ENCODE measurements at regions not wholly inside any gene's neighbourhood (a gene's known extent, or its start where the extent isn't known, plus 50 kb on each side); places are given as distances from the start of the nearest gene placed in this dataset.

GRCh38 chr13:111415246-111415645 lies 94.8 kb downstream of the TEX29 start:
- H2BK5ac ChIP-seq (ENCODE audit: insufficient read length, low read length), result no peak overlapping the region
- WGBS (ENCODE audit: extremely low coverage, insufficient read length, low lambda C conversion rate), result no CpG with 5 or more reads among the region's 8 CpGs
- no peaks in the 10 kb centered on the region for H3K9me3 ChIP-seq (ENCODE audit: control insufficient read depth, low read depth, low read length)
- H3K14ac ChIP-seq (ENCODE audit: insufficient read depth, low read length), result no peak overlapping the region
- H3K4ac ChIP-seq (ENCODE audit: low read depth, low read length), result no peak overlapping the region
- no peak for TF ChIP-seq CTCF (conservative IDR thresholded peaks at IDR 0.05)
- Mint-ChIP-seq H3K27me3 (ENCODE audit: low read depth) (peaks cover 2% of the 10 kb centered on the region), H3K9me3 (no peaks in the 10 kb centered on the region), H3K4me3 (no peak overlapping the region), H3K36me3 (ENCODE audit: insufficient read depth in 1 of 3, low read depth in 3 of 3) (no peaks in the 10 kb centered on the region), H3K27ac (no peak overlapping the region), H3K4me1 (peaks cover 15 to 16% of the 10 kb centered on the region in 2 experiments)
- H3K4me1 ChIP-seq (ENCODE audit: insufficient read depth, low read length), result no peaks in the 10 kb centered on the region
- no peak overlapping the region for H3K4me2 ChIP-seq (ENCODE audit: insufficient read depth, insufficient read length, low read length)
- no peak overlapping the region for H4K8ac ChIP-seq (replicated peaks; ENCODE audit: insufficient read length, low read depth, low read length)
- no peak for DNase-seq
- no peak overlapping the region for H3K56ac ChIP-seq (ENCODE audit: insufficient read length, low read depth, low read length)
- H3K23ac ChIP-seq (ENCODE audit: insufficient read length, low read depth, low read length), result no peak overlapping the region
- no peaks in the 10 kb centered on the region for H4K20me1 ChIP-seq (ENCODE audit: control insufficient read depth, insufficient read depth, insufficient read length)
- H2BK120ac ChIP-seq (ENCODE audit: low read depth, low read length, poor library complexity, severe bottlenecking), result no peak overlapping the region
- no peaks in the 10 kb centered on the region for H3K79me1 ChIP-seq (ENCODE audit: insufficient read depth, low read depth, low read length, poor library complexity, severe bottlenecking)
- no peak overlapping the region for H2BK20ac ChIP-seq (ENCODE audit: low read depth, low read length, poor library complexity, severe bottlenecking)
- no peak overlapping the region for H4K91ac ChIP-seq (ENCODE audit: insufficient read length, low read depth, low read length)
- H2BK12ac ChIP-seq (ENCODE audit: insufficient read length, low read depth, low read length), result no peak overlapping the region
- H3K9ac ChIP-seq (ENCODE audit: extremely low read depth, insufficient read length, low read length), result no peak overlapping the region
- H3T11ph ChIP-seq (ENCODE audit: low read length), result no peak overlapping the region
- H2AFZ ChIP-seq (ENCODE audit: low read length), result no peak overlapping the region
- no peaks in the 10 kb centered on the region for H3K79me2 ChIP-seq (ENCODE audit: insufficient read depth, low read length)
- no peak overlapping the region for H4K5ac ChIP-seq (ENCODE audit: insufficient read length, low read depth, low read length)
- H3K18ac ChIP-seq (ENCODE audit: insufficient read length, low read depth, low read length), result no peak overlapping the region
- H3K27ac ChIP-seq (ENCODE audit: insufficient read length, low read depth, low read length), result no peak overlapping the region
- H3K27me3 ChIP-seq (ENCODE audit: insufficient read depth, low read length), result no peaks in the 10 kb centered on the region
- H2BK15ac ChIP-seq (ENCODE audit: low read depth, low read length), result no peak overlapping the region
- no peak overlapping the region for H2AK5ac ChIP-seq (ENCODE audit: insufficient read length, low read length)
- H3K23me2 ChIP-seq (ENCODE audit: insufficient read length, low read depth, low read length, poor library complexity, severe bottlenecking), result no peaks in the 10 kb centered on the region
